ENCODE measurements at regions not wholly inside any gene's neighbourhood (a gene's known extent, or its start where the extent isn't known, plus 50 kb on each side); places are given as distances from the start of the nearest gene placed in this dataset.

DNA sequence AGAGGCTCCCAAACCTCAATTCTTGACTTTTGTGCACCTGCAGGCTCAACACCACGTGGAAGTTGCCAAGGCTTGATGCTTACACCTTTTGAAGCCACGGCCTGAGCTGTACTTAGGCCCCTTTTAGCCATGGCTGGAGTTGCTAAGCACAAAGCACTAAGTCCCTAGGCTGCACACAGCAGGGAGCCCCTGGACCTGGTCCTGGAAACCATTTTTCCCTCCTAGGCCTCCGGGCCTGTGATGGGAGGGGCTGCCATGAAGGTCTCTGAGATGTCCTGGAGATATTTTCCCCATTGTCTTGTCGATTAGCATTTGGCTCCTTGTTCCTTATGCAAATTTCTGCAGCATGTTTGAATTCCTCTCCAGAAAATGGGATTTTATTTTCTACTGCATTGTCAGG, 247.1 kb upstream of the ARPP21 start:
- DNase-seq (ENCODE audit: low read depth): no peak
- TF ChIP-seq POLR2A (IDR thresholded peaks at IDR 0.05; ENCODE audit: extremely low read depth, insufficient read length) (no peak), MYC (IDR thresholded peaks at IDR 0.05; ENCODE audit: low read depth, low read length) (no peak)
- TF ChIP-seq, protein P1, sequence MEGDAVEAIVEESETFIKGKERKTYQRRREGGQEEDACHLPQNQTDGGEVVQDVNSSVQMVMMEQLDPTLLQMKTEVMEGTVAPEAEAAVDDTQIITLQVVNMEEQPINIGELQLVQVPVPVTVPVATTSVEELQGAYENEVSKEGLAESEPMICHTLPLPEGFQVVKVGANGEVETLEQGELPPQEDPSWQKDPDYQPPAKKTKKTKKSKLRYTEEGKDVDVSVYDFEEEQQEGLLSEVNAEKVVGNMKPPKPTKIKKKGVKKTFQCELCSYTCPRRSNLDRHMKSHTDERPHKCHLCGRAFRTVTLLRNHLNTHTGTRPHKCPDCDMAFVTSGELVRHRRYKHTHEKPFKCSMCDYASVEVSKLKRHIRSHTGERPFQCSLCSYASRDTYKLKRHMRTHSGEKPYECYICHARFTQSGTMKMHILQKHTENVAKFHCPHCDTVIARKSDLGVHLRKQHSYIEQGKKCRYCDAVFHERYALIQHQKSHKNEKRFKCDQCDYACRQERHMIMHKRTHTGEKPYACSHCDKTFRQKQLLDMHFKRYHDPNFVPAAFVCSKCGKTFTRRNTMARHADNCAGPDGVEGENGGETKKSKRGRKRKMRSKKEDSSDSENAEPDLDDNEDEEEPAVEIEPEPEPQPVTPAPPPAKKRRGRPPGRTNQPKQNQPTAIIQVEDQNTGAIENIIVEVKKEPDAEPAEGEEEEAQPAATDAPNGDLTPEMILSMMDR (IDR thresholded peaks at IDR 0.05; ENCODE audit: low read depth, low read length): no peak
- TF ChIP-seq, protein P2, sequence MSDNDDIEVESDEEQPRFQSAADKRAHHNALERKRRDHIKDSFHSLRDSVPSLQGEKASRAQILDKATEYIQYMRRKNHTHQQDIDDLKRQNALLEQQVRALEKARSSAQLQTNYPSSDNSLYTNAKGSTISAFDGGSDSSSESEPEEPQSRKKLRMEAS (IDR thresholded peaks at IDR 0.05; ENCODE audit: low read depth, low read length): no peak
- H3K4me3 ChIP-seq (ENCODE audit: low read depth, low read length): no peak overlapping the region

- no peak for TF ChIP-seq MYC (IDR thresholded peaks at IDR 0.05; ENCODE audit: low read depth, low read length)
- TF ChIP-seq, protein P1 (IDR thresholded peaks at IDR 0.05; ENCODE audit: low read depth, low read length): no peak
- TF ChIP-seq, protein P2 (IDR thresholded peaks at IDR 0.05; ENCODE audit: low read depth, low read length): no peak
- TF ChIP-seq POLR2A (IDR thresholded peaks at IDR 0.05; ENCODE audit: extremely low read depth, insufficient read length): no peak
- no peak for DNase-seq (ENCODE audit: low read depth)
- no peak overlapping the region for H3K4me3 ChIP-seq (ENCODE audit: low read depth, low read length)
Measured at GRCh38 chr3:35393901-35394799, 245.2 kb upstream of the ARPP21 start.

DNA sequence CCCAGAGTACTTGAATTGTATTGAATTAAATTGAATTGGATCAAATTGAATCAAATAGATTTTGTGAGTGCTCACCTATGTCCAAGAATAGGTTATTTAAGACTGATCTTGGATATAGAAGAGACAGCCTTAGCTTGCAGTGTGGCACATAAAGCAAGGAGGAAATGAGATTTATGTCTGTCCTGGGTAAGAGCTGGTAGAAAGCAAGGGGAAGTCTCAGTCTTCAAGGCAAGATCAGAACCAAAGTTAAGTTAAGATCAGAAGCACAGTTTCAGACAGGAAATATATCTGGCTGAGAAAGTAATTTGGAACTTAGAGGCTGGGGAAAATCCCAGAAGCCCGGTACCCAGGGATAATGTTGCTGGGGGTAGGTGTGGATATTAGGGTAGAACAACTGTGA, 244.4 kb upstream of the ARPP21 start:
- H3K4me3 ChIP-seq (ENCODE audit: low read depth, low read length): no peak overlapping the region
- TF ChIP-seq POLR2A (IDR thresholded peaks at IDR 0.05; ENCODE audit: extremely low read depth, insufficient read length) (no peak), MYC (IDR thresholded peaks at IDR 0.05; ENCODE audit: low read depth, low read length) (no peak)
- TF ChIP-seq, protein P2 (IDR thresholded peaks at IDR 0.05; ENCODE audit: low read depth, low read length): no peak
- TF ChIP-seq, protein P1 (IDR thresholded peaks at IDR 0.05; ENCODE audit: low read depth, low read length): no peak
- DNase-seq (ENCODE audit: low read depth): no peak

GRCh38 chr3:35401671-35402070, 237.7 kb upstream of the ARPP21 start:
- TF ChIP-seq, protein P1 (IDR thresholded peaks at IDR 0.05; ENCODE audit: low read depth, low read length): no peak
- TF ChIP-seq MYC (IDR thresholded peaks at IDR 0.05; ENCODE audit: low read depth, low read length) (no peak), POLR2A (IDR thresholded peaks at IDR 0.05; ENCODE audit: extremely low read depth, insufficient read length) (no peak)
- TF ChIP-seq, protein P2 (IDR thresholded peaks at IDR 0.05; ENCODE audit: low read depth, low read length): no peak
- no peak overlapping the region for H3K4me3 ChIP-seq (ENCODE audit: low read depth, low read length)
- no peak for DNase-seq (ENCODE audit: low read depth)

DNA sequence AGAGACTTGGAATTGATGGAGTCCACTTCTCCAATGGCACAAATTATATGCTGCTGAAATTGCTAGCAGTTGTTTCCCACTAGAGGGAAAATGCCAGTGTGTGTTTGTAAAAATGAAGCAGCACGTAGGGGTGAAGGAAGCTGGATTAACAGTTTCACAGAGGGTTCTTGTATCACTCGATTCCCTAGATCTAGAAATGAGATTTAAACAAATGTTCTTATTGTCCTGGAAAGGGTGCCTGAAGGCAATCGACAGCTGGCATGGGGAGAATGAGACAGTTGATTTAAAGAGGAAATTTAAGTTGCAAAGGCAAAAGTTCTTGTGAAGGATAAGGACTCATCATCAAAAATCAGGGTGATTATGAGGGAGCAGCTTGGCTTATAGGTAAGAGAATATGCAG, 234.8 kb upstream of the ARPP21 start:
- H3K4me3 ChIP-seq (ENCODE audit: low read depth, low read length): no peak overlapping the region
- TF ChIP-seq, protein P1 (IDR thresholded peaks at IDR 0.05; ENCODE audit: low read depth, low read length): no peak
- TF ChIP-seq POLR2A (IDR thresholded peaks at IDR 0.05; ENCODE audit: extremely low read depth, insufficient read length) (no peak), MYC (IDR thresholded peaks at IDR 0.05; ENCODE audit: low read depth, low read length) (no peak)
- TF ChIP-seq, protein P2 (IDR thresholded peaks at IDR 0.05; ENCODE audit: low read depth, low read length): no peak

More for the DNA sequence above, 234.8 kb upstream of the ARPP21 start:
- DNase-seq (ENCODE audit: low read depth): no peak
